AG08395 (cell line): ENCODE measurements at regions not wholly inside any gene's neighbourhood (a gene's known extent, or its start where the extent isn't known, plus 50 kb on each side); places are given as distances from the start of the nearest gene placed in this dataset.
A peak's percentile ranks its signal among the peaks of the same experiment; 100 is the strongest.

Experiments
- DNase-seq: peaks from one replicate; pipeline ENCODE4 v3.0.0; 2012; ENCODE audit warnings: mixed read lengths, low spot score

- DNase-seq = no peak
These were observed 437.3 kb upstream of the MPDZ start for GRCh38 chr9:13716601-13717321.

DNA sequence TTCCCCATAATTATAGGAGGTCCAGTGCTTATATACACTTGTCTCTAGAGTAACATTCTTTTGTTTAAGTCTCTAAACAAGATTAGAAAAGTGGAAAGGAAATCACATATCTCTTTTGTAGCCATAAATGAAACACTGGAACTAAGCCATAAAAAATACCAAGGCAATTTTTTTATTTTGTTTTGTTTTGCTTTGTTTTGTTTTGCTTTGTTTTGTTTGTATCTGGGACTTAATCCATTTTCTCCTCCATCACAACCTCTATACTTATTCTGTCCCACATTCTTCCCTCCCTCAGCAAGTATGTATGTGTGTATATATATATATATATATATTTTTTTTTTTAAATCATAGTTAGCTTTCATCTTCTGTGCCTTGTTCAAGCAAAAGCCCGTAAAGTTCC lies 436.6 kb upstream of the MPDZ start:
- DNase-seq = no peak

GRCh38 chr9:13715430-13715829 lies 435.9 kb upstream of the MPDZ start:
- no peak for DNase-seq

GRCh38 chr9:13707612-13708576 lies 428.4 kb upstream of the MPDZ start:
- DNase-seq = no peak

DNA sequence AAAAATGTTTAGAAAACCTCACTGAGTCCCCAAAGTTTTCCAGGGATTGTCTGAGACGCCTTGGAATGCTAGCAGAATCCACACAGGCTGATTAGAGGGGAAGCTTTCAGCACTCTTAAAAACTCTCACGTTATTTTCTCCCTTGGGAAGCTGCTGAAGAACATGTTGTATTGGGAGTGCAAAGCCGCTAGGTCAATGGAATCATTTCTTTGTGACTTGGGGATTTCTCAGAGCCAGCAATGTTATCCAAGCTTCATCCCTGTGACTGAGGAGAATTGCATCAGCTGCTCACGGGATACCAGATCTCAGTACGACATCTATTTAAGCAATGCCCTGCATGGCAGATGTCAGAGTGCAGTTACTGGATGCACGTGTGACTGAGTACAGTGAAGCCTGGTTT lies 426.4 kb upstream of the MPDZ start:
- peak; percentile 34 for DNase-seq

GRCh38 chr9:13705373-13705772 lies 425.9 kb upstream of the MPDZ start:
- no peak for DNase-seq

DNA sequence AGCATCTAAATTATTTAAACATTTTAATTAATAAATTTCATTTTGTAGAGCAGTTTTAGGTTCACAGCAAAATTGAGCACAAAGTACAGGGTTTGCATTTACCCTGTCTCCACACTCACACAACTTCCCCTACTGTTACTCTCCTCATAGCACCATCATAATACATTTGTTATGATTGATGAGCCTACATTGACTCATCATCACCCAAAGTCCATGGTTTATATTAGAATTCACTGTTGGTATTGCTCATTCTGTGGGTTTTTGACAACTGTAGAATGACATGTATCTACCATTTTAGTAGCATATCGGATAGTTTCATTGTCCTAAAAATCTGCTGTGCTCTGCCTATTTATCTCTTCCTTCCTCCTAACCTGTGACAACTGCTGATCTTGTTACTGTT lies 411.1 kb upstream of the MPDZ start:
- DNase-seq = no peak

- no peak for DNase-seq
These were observed 410.4 kb upstream of the MPDZ start for GRCh38 chr9:13689925-13690324.

- DNase-seq = no peak
These were observed 409.6 kb upstream of the MPDZ start for GRCh38 chr9:13688990-13689600.

DNA sequence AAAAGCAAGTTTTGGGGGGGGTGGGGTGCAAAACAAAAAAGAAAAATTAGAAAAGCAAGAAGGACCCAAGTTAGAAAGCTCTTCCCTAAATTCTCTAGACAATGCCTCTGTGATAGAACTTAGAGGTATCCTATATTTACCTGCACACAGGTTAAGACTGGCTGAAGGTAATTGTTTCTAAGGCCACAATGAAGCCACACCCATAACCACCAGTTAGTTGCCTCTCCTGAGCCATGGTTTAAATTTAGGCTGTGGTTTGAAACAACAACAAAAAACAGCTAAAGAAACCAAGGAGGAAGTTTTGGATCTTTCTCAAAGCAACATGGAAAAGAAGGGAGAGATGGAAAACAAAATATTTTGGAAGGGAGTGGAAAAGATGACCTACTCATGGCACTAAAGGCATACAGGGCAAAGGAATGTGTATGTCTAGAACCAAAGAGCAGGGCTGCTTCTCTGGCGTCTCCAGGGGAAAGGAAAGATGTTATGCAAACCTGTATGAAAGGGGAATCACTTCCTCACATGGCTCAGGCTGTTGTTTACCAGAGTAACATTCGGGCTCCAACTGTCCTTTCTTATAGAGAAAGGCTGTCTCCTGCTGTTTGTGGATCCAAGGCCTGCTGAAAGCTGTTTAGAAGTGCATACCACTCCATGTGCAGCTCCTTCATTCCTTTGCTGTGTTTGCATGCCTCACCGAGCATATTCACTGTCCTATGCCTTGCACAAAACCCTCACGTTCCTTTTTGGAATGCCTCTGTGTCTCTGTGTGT lies 408.9 kb upstream of the MPDZ start:
- DNase-seq = no peak

GRCh38 chr9:13684656-13685055 lies 405.2 kb upstream of the MPDZ start:
- no peak for DNase-seq

- no peak for DNase-seq
These were observed 398.3 kb upstream of the MPDZ start for GRCh38 chr9:13677801-13678200.

GRCh38 chr9:13675638-13676000 lies 396.1 kb upstream of the MPDZ start:
- no peak for DNase-seq

- DNase-seq = no peak
These were observed 395.6 kb upstream of the MPDZ start for GRCh38 chr9:13674926-13675637.

DNA sequence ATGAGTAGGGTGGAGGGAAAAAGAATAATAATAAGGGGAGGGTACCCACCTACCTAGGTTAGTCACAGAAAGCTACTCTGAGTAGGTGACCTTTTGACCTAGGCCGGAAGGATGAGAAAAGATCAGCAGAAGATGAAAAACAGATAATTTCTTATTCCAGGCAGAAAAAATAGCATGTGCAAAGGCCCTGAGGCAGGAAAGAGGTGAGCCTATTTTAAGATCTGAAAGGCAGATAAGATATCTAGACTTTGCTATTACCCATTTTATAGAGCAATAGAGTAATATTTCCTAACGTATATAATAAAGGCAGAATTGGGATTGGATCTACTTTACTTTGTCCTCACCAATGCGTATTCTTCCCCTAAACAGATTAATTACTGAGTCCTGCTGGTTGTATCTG lies 393.9 kb upstream of the MPDZ start:
- no peak for DNase-seq

DNA sequence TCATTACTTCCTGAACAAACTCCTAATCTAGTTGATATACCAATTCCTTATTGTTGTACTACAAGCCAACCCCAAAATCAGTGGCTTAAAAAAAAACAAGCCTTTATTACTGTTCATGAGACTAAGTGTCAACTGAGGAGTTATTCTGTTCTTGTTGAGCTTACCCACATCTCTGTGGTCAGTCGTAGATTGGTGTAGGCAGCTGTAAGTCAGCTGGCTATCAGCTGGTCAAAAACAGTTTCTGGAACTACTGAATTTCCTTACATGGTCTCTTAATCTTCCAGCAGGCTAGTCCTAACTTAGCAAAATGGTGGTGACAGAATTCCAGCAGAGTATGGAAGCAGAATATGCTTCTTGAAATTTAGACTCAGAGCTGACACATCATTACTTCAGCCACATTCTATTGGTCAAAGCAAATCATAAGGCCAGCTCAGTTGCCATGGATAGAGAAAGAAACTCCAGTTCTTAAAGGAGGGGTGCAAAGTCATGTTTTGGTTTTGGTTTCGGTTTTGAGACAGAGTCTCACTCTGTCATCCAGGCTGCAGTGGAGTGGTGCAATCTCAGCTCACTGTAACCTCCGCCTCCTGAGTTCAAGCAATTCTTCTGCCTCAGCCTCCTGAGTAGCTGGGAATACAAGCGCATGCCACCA lies 386.1 kb upstream of the MPDZ start:
- DNase-seq = peak; percentile 3

DNA sequence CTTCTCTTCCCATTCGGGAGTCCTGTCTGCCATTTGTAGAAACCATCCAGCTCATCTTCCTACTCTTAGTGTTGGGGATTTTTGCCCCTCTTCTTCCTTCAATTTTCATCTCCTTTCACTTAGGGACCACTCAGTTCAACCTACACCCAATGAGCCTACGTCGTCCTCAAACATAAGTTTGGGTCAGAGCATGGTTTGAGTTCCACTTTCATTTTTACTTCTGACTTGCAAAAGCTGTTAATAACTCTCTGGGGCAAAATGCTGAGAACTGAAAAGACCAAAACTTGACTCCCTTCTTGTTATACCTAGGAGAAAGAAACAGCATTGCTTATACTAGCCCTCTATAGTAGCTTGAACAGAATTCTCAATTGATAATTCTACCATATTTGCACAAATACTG lies 381.5 kb upstream of the MPDZ start:
- DNase-seq = no peak

GRCh38 chr9:13651969-13652663 lies 372.6 kb upstream of the MPDZ start:
- DNase-seq = no peak

DNA sequence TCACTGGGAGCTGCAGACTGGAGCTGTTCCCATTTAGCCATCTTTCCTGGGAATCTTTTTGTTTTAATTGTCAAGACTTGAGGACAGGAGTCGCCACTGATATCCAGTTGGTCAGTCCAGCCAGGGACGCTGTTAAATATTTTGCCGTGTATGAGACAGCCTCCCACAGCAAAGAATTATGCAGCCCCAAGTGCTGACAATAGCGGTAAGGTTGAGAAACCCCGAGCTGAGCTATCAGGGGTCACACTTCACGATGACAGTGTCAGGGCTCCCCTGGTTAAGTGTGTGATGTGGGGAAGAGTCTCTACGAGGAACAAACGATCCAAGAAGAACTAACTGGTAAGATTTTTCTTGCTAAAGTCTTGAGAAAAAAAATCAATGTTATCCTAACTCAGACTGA lies 372.0 kb upstream of the MPDZ start:
- DNase-seq = no peak

DNA sequence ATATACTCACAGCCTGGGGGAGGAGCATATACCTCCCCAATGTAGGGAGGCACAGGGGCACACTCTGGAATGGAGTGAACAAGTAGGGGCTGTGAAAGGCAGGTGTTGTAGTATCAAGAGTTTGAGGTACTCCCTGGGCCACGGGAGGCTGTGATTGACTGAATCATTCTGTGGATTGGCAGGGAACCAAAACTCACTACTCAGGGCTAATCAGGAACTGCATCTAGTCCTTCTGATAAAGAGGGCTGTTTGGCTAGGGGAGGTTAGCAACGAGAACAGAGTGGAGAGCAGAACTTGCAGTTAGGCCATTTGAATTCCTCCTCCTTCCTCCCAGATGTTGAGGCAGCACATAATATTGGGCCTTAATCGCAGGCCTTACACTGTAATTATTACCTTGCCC lies 369.2 kb upstream of the MPDZ start:
- DNase-seq = no peak
